Esophagus muscularis mucosa (tissue), 4 donors: ENCODE measurements at regions not wholly inside any gene's neighbourhood (a gene's known extent, or its start where the extent isn't known, plus 50 kb on each side); places are given as distances from the start of the nearest gene placed in this dataset.

ENCODE experiments used
- DNase-seq: peaks from one replicate; pipeline ENCODE4 v3.0.0-alpha.2; 2017; ENCODE audit errors: extremely low spot score
- H3K27ac ChIP-seq, 4 donors: fragments of 200-600 bp; sonication (generic); replicated peaks in 1 of 4; 1 replicate in 3 of 4; 2 replicates in 1 of 4; pipeline ENCODE4 v1.5.1; 2016 to 2019; ENCODE audit warnings: mild to moderate bottlenecking in 1 of 4
- H3K27me3 ChIP-seq, 4 donors: fragments of 200-600 bp; sonication (generic); one replicate each; pipeline versions ENCODE4 v1.5.1 to v1.6.0; 2016 to 2019
- H3K36me3 ChIP-seq, 4 donors: fragments of 200-600 bp; sonication (generic); one replicate each; pipeline ENCODE4 v1.5.1; 2016 to 2019
- H3K4me1 ChIP-seq, 4 donors: fragments of 200-600 bp; sonication (generic); one replicate each; pipeline ENCODE4 v1.5.1; 2016 to 2019
- H3K4me3 ChIP-seq, 4 donors: fragments of 200-600 bp; sonication (generic); 1 replicate in 2 of 4; 2 replicates in 2 of 4; pipeline ENCODE4 v1.5.1; 2016 to 2019; ENCODE audit warnings: mild to moderate bottlenecking in 4 of 4, moderate library complexity in 1 of 4
- H3K9me3 ChIP-seq, 4 donors: fragments of 200-600 bp; sonication (generic); 1 replicate in 3 of 4; 2 replicates in 1 of 4; pipeline ENCODE4 v1.5.1; 2016 to 2019
- CTCF ChIP-seq, 3 experiments: fragments of 200-600 bp in 2 of 3; fragments of 450-650 bp in 1 of 3; sonication (generic) in 2 of 3; IDR thresholded peaks; one replicate each; pipeline ENCODE4 v1.5.1; 2017 to 2019; ENCODE audit warnings: antibody characterized with exemption in 3 of 3, mild to moderate bottlenecking in 2 of 3, moderate library complexity in 1 of 3
- EP300 ChIP-seq: sonication (generic); formaldehyde crosslinking; IDR thresholded peaks from one replicate; pipeline ENCODE4 v1.6.1; 2017; ENCODE audit warnings: antibody characterized with exemption
- POLR2A ChIP-seq: fragments of 450-650 bp; IDR thresholded peaks from one replicate; pipeline ENCODE4 v1.6.1; 2017; ENCODE audit warnings: antibody characterized with exemption, moderate library complexity, mild to moderate bottlenecking, low read depth
- POLR2AphosphoS5 ChIP-seq, 2 donors: sonication (generic); formaldehyde crosslinking; IDR thresholded peaks; one replicate each; pipeline ENCODE4 v1.6.1; 2017; ENCODE audit warnings: antibody characterized with exemption in 2 of 2
- WGBS: methylation state at CpG from one replicate; pipeline ENCODE4 v1.1.5; 2018; 5-methylcytosine and 5-hydroxymethylcytosine counted together
- intact Hi-C: fragments of 100-400 bp; cut with DNase I; formaldehyde crosslinking; loops from one replicate; pipeline ENCODE4 v1.15.1; 2023

- H3K9me3 ChIP-seq = peaks cover 0 to 5% (median 3%) of the 10 kb centered on the region in 4 donors
- DNase-seq = peak; percentile 62
- intact Hi-C loops = no loop called here
- TF ChIP-seq POLR2AphosphoS5 (IDR thresholded peaks at IDR 0.05) = no peak
- TF ChIP-seq EP300 = no peak
- TF ChIP-seq POLR2A = no peak
- no peak for TF ChIP-seq CTCF (IDR thresholded peaks at IDR 0.05)
- peaks cover 0 to 24% (median 0%) of the 10 kb centered on the region in 4 donors for H3K27me3 ChIP-seq
- no peak overlapping the region for H3K27ac ChIP-seq
- WGBS = 91% methylated on average over 14 of the region's 17 CpGs
- H3K4me3 ChIP-seq = no peak overlapping the region
- H3K4me1 ChIP-seq = no peaks in the 10 kb centered on the region
- H3K36me3 ChIP-seq = no peaks in the 10 kb centered on the region
These were observed 1280.4 kb downstream of the TBC1D22A start for GRCh38 chr22:48042621-48043395.

GRCh38 chr22:48039326-48039725 is 1276.9 kb downstream of the TBC1D22A start:
- WGBS = 85% methylated on average over 5 of the region's 5 CpGs
- Histone ChIP-seq H3K9me3 (peaks cover 0 to 5% (median 3%) of the 10 kb centered on the region in 4 donors), H3K4me3 (no peak overlapping the region), H3K36me3 (no peaks in the 10 kb centered on the region), H3K4me1 (no peaks in the 10 kb centered on the region), H3K27ac (no peak overlapping the region), H3K27me3 (peaks cover 0 to 43% (median 0%) of the 10 kb centered on the region in 4 donors)
- TF ChIP-seq CTCF (IDR thresholded peaks at IDR 0.05) = no peak
- TF ChIP-seq POLR2A = no peak
- no peak for TF ChIP-seq EP300
- peak; percentile 70 for DNase-seq
- intact Hi-C loops = no loop called here

- intact Hi-C loops = no loop called here
- WGBS = 84% methylated on average over 4 of the region's 4 CpGs
- peaks cover 0 to 37% (median 0%) of the 10 kb centered on the region in 4 donors for H3K27me3 ChIP-seq
These were observed 1275.2 kb downstream of the TBC1D22A start for GRCh38 chr22:48037618-48038017.

GRCh38 chr22:48035897-48036296 is 1273.4 kb downstream of the TBC1D22A start:
- TF ChIP-seq POLR2AphosphoS5 (IDR thresholded peaks at IDR 0.05) (no peak), CTCF (IDR thresholded peaks at IDR 0.05) (no peak), EP300 (no peak), POLR2A (no peak)
- H3K36me3 ChIP-seq = no peaks in the 10 kb centered on the region
- no peak overlapping the region for H3K27ac ChIP-seq
- no peak overlapping the region for H3K4me3 ChIP-seq
- H3K4me1 ChIP-seq = no peaks in the 10 kb centered on the region
- 89% methylated on average over 12 of the region's 12 CpGs for WGBS
- intact Hi-C loops = no loop called here
- H3K9me3 ChIP-seq = peaks cover 0 to 5% (median 2%) of the 10 kb centered on the region in 4 donors
- H3K27me3 ChIP-seq = peaks cover 0 to 29% (median 0%) of the 10 kb centered on the region in 4 donors
- DNase-seq = peak; percentile 62

More at GRCh38 chr22:48037618-48038017, 1275.2 kb downstream of the TBC1D22A start:
- no peaks in the 10 kb centered on the region for H3K4me1 ChIP-seq
- no peak for TF ChIP-seq POLR2A
- no peak for TF ChIP-seq POLR2AphosphoS5 (IDR thresholded peaks at IDR 0.05)
- TF ChIP-seq CTCF (IDR thresholded peaks at IDR 0.05) = no peak
- TF ChIP-seq EP300 = no peak
- DNase-seq = peak; percentile 79
- H3K4me3 ChIP-seq = no peak overlapping the region
- H3K36me3 ChIP-seq = no peaks in the 10 kb centered on the region
- H3K9me3 ChIP-seq = peaks cover 0 to 5% (median 3%) of the 10 kb centered on the region in 4 donors
- no peak overlapping the region for H3K27ac ChIP-seq

GRCh38 chr22:48031589-48031988 is 1269.1 kb downstream of the TBC1D22A start:
- Histone ChIP-seq H3K4me3 (no peak overlapping the region), H3K36me3 (no peaks in the 10 kb centered on the region), H3K27ac (no peak overlapping the region), H3K4me1 (no peaks in the 10 kb centered on the region), H3K27me3 (peaks cover 0 to 14% (median 0%) of the 10 kb centered on the region in 4 donors), H3K9me3 (no peaks in the 10 kb centered on the region)
- TF ChIP-seq POLR2A = no peak
- TF ChIP-seq CTCF (IDR thresholded peaks at IDR 0.05) = no peak
- no peak for TF ChIP-seq EP300
- no peak for TF ChIP-seq POLR2AphosphoS5 (IDR thresholded peaks at IDR 0.05)
- WGBS = 79% methylated on average over 6 of the region's 6 CpGs
- intact Hi-C loops = no loop called here
- DNase-seq = peak; percentile 57
